ENCODE measurements at regions not wholly inside any gene's neighbourhood (a gene's known extent, or its start where the extent isn't known, plus 50 kb on each side); places are given as distances from the start of the nearest gene placed in this dataset.

GRCh38 chrX:63508668-63509067 is 157.5 kb upstream of the SPIN4 start:
- Histone ChIP-seq H3K27me3 (ENCODE audit: insufficient read depth, low read depth, low read length) (no peaks in the 10 kb centered on the region), H3K9me3 (ENCODE audit: low read length) (no peaks in the 10 kb centered on the region), H3K4me3 (ENCODE audit: low read length) (no peak overlapping the region), H3F3A (ENCODE audit: insufficient read depth, low read length, poor library complexity, severe bottlenecking) (no peaks in the 10 kb centered on the region), H4K20me1 (ENCODE audit: insufficient read depth) (no peaks in the 10 kb centered on the region), H3K9me2 (ENCODE audit: insufficient read depth, low read length) (no peaks in the 10 kb centered on the region), H3K9ac (ENCODE audit: low read length) (no peak overlapping the region), H3K4me2 (ENCODE audit: low read length) (no peak overlapping the region), H3K79me2 (replicated peaks; ENCODE audit: insufficient read depth, low read length) (no peaks in the 10 kb centered on the region), H2AFZ (ENCODE audit: low read depth, low read length) (no peak overlapping the region), H3K36me3 (ENCODE audit: insufficient read depth, low read length) (no peaks in the 10 kb centered on the region), H3K27ac (ENCODE audit: low read length) (no peak overlapping the region)
- no peak for TF ChIP-seq POLR2AphosphoS5 (IDR thresholded peaks at IDR 0.05)
- no peak for TF ChIP-seq EZH2 (IDR thresholded peaks at IDR 0.05; ENCODE audit: borderline replicate concordance, insufficient read depth, low read length, poor library complexity, severe bottlenecking)
- no peak for TF ChIP-seq RAD21 (conservative IDR thresholded peaks at IDR 0.05)
- no peak for TF ChIP-seq MXI1 (conservative IDR thresholded peaks at IDR 0.05; ENCODE audit: poor library complexity, severe bottlenecking)
- no peak for TF ChIP-seq SMC3 (conservative IDR thresholded peaks at IDR 0.05; ENCODE audit: poor library complexity)
- no peak for TF ChIP-seq EP300 (conservative IDR thresholded peaks at IDR 0.05; ENCODE audit: poor library complexity, severe bottlenecking)
- TF ChIP-seq TAF1 (IDR thresholded peaks at IDR 0.05; ENCODE audit: low read depth): no peak
- no peak for TF ChIP-seq REST (IDR thresholded peaks at IDR 0.05; ENCODE audit: borderline replicate concordance)
- no peak for TF ChIP-seq CTCF (IDR thresholded peaks at IDR 0.05; ENCODE audit: poor library complexity, severe bottlenecking)

- TF ChIP-seq RAD21 (conservative IDR thresholded peaks at IDR 0.05): peak; percentile 35
- no peak for TF ChIP-seq REST (IDR thresholded peaks at IDR 0.05; ENCODE audit: borderline replicate concordance)
- peak; percentile 37 for TF ChIP-seq CTCF (IDR thresholded peaks at IDR 0.05; ENCODE audit: poor library complexity, severe bottlenecking)
- no peak for TF ChIP-seq SMC3 (conservative IDR thresholded peaks at IDR 0.05; ENCODE audit: poor library complexity)
- Histone ChIP-seq H4K20me1 (ENCODE audit: insufficient read depth) (no peaks in the 10 kb centered on the region), H3K79me2 (replicated peaks; ENCODE audit: insufficient read depth, low read length) (no peaks in the 10 kb centered on the region), H3K27me3 (ENCODE audit: insufficient read depth, low read depth, low read length) (no peaks in the 10 kb centered on the region), H3K9ac (ENCODE audit: low read length) (no peak overlapping the region), H3K4me3 (ENCODE audit: low read length) (no peak overlapping the region), H3K4me2 (ENCODE audit: low read length) (no peak overlapping the region), H2AFZ (ENCODE audit: low read depth, low read length) (no peak overlapping the region), H3F3A (ENCODE audit: insufficient read depth, low read length, poor library complexity, severe bottlenecking) (no peaks in the 10 kb centered on the region), H3K9me2 (ENCODE audit: insufficient read depth, low read length) (no peaks in the 10 kb centered on the region), H3K9me3 (ENCODE audit: low read length) (no peaks in the 10 kb centered on the region), H3K36me3 (ENCODE audit: insufficient read depth, low read length) (no peaks in the 10 kb centered on the region), H3K27ac (ENCODE audit: low read length) (no peak overlapping the region)
Measured at GRCh38 chrX:63506320-63506719, 155.2 kb upstream of the SPIN4 start.
